ENCODE measurements at regions not wholly inside any gene's neighbourhood (a gene's known extent, or its start where the extent isn't known, plus 50 kb on each side); places are given as distances from the start of the nearest gene placed in this dataset.

DNA sequence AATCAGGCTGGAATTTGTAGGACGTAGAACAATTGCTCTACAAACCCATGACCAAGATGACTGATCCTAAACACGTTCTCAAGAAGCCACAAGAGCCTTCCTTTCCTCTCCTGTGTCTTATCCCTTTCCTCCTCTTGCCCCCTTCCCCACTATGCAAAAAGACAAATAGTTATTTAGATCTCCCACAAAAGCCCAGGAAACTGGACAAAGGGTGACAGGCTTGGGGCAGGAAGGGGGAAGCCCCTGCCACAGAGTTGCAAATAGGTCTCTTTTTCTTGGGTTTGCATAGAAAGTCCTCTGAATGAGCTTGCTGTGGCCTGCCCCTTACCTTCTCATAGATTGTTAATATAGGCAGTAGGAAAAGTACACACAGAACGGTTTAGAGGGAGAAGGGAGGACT is 377.1 kb upstream of the BTBD3 start:
- TF ChIP-seq, protein P1, sequence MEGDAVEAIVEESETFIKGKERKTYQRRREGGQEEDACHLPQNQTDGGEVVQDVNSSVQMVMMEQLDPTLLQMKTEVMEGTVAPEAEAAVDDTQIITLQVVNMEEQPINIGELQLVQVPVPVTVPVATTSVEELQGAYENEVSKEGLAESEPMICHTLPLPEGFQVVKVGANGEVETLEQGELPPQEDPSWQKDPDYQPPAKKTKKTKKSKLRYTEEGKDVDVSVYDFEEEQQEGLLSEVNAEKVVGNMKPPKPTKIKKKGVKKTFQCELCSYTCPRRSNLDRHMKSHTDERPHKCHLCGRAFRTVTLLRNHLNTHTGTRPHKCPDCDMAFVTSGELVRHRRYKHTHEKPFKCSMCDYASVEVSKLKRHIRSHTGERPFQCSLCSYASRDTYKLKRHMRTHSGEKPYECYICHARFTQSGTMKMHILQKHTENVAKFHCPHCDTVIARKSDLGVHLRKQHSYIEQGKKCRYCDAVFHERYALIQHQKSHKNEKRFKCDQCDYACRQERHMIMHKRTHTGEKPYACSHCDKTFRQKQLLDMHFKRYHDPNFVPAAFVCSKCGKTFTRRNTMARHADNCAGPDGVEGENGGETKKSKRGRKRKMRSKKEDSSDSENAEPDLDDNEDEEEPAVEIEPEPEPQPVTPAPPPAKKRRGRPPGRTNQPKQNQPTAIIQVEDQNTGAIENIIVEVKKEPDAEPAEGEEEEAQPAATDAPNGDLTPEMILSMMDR (conservative IDR thresholded peaks at IDR 0.05; ENCODE audit: low read length) = no peak
- no peak for TF ChIP-seq EZH2phosphoT487 (IDR thresholded peaks at IDR 0.05; ENCODE audit: borderline replicate concordance, low read depth, low read length)
